ENCODE measurements at regions not wholly inside any gene's neighbourhood (a gene's known extent, or its start where the extent isn't known, plus 50 kb on each side); places are given as distances from the start of the nearest gene placed in this dataset.
"Not testable (repeated sequence)": the region's sequence is repeated elsewhere in the genome, so short reads cannot be mapped to it uniquely, and the experiment has no call there.

- Mint-ChIP-seq H3K4me3 (no peak overlapping the region), H3K9me3 (peaks cover 4% of the 10 kb centered on the region), H3K36me3 (ENCODE audit: low read depth) (no peaks in the 10 kb centered on the region), H3K27me3 (no peaks in the 10 kb centered on the region), H3K27ac (no peak overlapping the region), H3K4me1 (no peaks in the 10 kb centered on the region)
- ATAC-seq = no peak
- no peak for DNase-seq
Observed at GRCh38 chr16:29192329-29193247, 207.7 kb downstream of the LAT start.

GRCh38 chr16:29191636-29192180 is 206.9 kb downstream of the LAT start:
- H3K4me3 Mint-ChIP-seq; H3K4me1 Mint-ChIP-seq; H3K9me3 Mint-ChIP-seq; H3K27me3 Mint-ChIP-seq; DNase-seq; ATAC-seq; H3K27ac Mint-ChIP-seq; H3K36me3 Mint-ChIP-seq (ENCODE audit: low read depth): not testable (repeated sequence)

- H3K36me3 Mint-ChIP-seq (ENCODE audit: low read depth); DNase-seq; H3K9me3 Mint-ChIP-seq: not testable (repeated sequence)
Observed at GRCh38 chr16:29190553-29191431, 205.9 kb downstream of the LAT start.

GRCh38 chr16:29188806-29189205 is 204.0 kb downstream of the LAT start:
- H3K4me1 Mint-ChIP-seq; H3K27me3 Mint-ChIP-seq; H3K9me3 Mint-ChIP-seq; DNase-seq; H3K36me3 Mint-ChIP-seq (ENCODE audit: low read depth); ATAC-seq; H3K27ac Mint-ChIP-seq; H3K4me3 Mint-ChIP-seq: not testable (repeated sequence)

More at GRCh38 chr16:29190553-29191431, 205.9 kb downstream of the LAT start:
- not testable (repeated sequence) for H3K4me1 Mint-ChIP-seq, H3K4me3 Mint-ChIP-seq, ATAC-seq, H3K27ac Mint-ChIP-seq, H3K27me3 Mint-ChIP-seq

GRCh38 chr16:29186306-29187220 is 201.7 kb downstream of the LAT start:
- not testable (repeated sequence) for ATAC-seq, H3K4me1 Mint-ChIP-seq

GRCh38 chr16:29185872-29186271 is 201.0 kb downstream of the LAT start:
- not testable (repeated sequence) for H3K27ac Mint-ChIP-seq; DNase-seq; H3K4me1 Mint-ChIP-seq; H3K27me3 Mint-ChIP-seq; H3K9me3 Mint-ChIP-seq; ATAC-seq; H3K4me3 Mint-ChIP-seq; H3K36me3 Mint-ChIP-seq (ENCODE audit: low read depth)

More at GRCh38 chr16:29186306-29187220, 201.7 kb downstream of the LAT start:
- not testable (repeated sequence) for H3K9me3 Mint-ChIP-seq; DNase-seq; H3K36me3 Mint-ChIP-seq (ENCODE audit: low read depth); H3K27me3 Mint-ChIP-seq; H3K27ac Mint-ChIP-seq; H3K4me3 Mint-ChIP-seq

GRCh38 chr16:29184738-29185438 is 200.0 kb downstream of the LAT start:
- not testable (repeated sequence) for DNase-seq; H3K9me3 Mint-ChIP-seq; H3K27me3 Mint-ChIP-seq; H3K36me3 Mint-ChIP-seq (ENCODE audit: low read depth); ATAC-seq; H3K4me1 Mint-ChIP-seq; H3K4me3 Mint-ChIP-seq; H3K27ac Mint-ChIP-seq

- H3K4me3 Mint-ChIP-seq; H3K27me3 Mint-ChIP-seq; H3K4me1 Mint-ChIP-seq; ATAC-seq; H3K36me3 Mint-ChIP-seq (ENCODE audit: low read depth); H3K27ac Mint-ChIP-seq; DNase-seq; H3K9me3 Mint-ChIP-seq: not testable (repeated sequence)
Observed at GRCh38 chr16:29182940-29183868, 198.4 kb downstream of the LAT start.

- Mint-ChIP-seq H3K27me3 (no peaks in the 10 kb centered on the region), H3K4me3 (no peak overlapping the region), H3K27ac (no peak overlapping the region), H3K4me1 (no peaks in the 10 kb centered on the region), H3K36me3 (ENCODE audit: low read depth) (no peaks in the 10 kb centered on the region), H3K9me3 (no peaks in the 10 kb centered on the region)
- ATAC-seq = no peak
- DNase-seq = no peak
Observed at GRCh38 chr16:29182501-29182900, 197.6 kb downstream of the LAT start.

- not testable (repeated sequence) for H3K27me3 Mint-ChIP-seq; H3K4me1 Mint-ChIP-seq; H3K36me3 Mint-ChIP-seq (ENCODE audit: low read depth); H3K4me3 Mint-ChIP-seq; H3K9me3 Mint-ChIP-seq; ATAC-seq; H3K27ac Mint-ChIP-seq
- peak; percentile 14 for DNase-seq
Observed at GRCh38 chr16:29181921-29182411, 197.1 kb downstream of the LAT start.

- not testable (repeated sequence) for H3K4me1 Mint-ChIP-seq; H3K4me3 Mint-ChIP-seq; H3K36me3 Mint-ChIP-seq (ENCODE audit: low read depth); DNase-seq; H3K27me3 Mint-ChIP-seq; H3K27ac Mint-ChIP-seq; ATAC-seq; H3K9me3 Mint-ChIP-seq
Observed at GRCh38 chr16:29181254-29181780, 196.5 kb downstream of the LAT start.

GRCh38 chr16:29180206-29180600 is 195.4 kb downstream of the LAT start:
- H3K27me3 Mint-ChIP-seq; H3K36me3 Mint-ChIP-seq (ENCODE audit: low read depth); DNase-seq; ATAC-seq; H3K4me3 Mint-ChIP-seq; H3K27ac Mint-ChIP-seq; H3K9me3 Mint-ChIP-seq; H3K4me1 Mint-ChIP-seq: not testable (repeated sequence)
